ENCODE measurements at regions not wholly inside any gene's neighbourhood (a gene's known extent, or its start where the extent isn't known, plus 50 kb on each side); places are given as distances from the start of the nearest gene placed in this dataset.

GRCh38 chr11:134541951-134542350, 129.9 kb upstream of the B3GAT1 start:
- TF ChIP-seq POLR2A (IDR thresholded peaks at IDR 0.05) (no peak), CTCF (IDR thresholded peaks at IDR 0.05) (no peak)
